ENCODE measurements at regions not wholly inside any gene's neighbourhood (a gene's known extent, or its start where the extent isn't known, plus 50 kb on each side); places are given as distances from the start of the nearest gene placed in this dataset.

DNA sequence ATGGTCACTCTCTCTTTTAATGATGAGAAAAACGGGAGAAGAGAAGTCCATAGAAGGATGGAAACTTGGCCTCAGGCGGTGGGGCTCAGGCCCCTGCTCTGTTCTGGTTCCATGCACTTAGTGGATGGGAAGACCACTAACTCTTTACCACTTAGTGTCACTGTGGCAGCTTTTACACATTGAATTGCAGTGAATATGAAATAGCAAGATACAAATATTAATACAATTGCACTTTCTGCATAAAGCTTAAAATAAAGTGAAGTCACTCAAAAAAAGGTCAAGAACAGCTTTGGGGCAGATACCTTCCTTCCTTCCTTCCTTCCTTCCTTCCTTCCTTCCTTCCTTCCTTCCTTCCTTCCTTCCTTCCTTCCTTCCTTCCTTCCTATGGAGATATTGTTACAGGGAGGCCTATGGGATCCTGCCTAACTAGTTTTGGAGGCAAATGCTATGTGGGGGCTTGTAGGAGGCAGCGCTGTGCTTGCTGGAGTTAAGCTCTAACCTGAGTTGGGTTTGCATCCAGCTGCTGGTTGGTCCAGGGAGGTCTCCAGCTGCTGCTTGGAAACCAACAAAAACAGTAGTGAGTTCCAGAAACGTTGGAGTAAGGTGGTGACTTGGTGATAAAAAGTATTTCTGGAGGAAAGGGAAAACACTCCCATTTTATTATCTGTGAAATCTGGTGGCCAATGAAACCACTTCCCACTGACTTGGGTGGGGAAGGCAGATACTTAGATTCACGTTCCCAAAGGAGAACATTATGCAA, 62.3 kb upstream of the NKX2-2 start:
- DNase-seq (ENCODE audit: low read depth in 2 of 2), result no peak

DNA sequence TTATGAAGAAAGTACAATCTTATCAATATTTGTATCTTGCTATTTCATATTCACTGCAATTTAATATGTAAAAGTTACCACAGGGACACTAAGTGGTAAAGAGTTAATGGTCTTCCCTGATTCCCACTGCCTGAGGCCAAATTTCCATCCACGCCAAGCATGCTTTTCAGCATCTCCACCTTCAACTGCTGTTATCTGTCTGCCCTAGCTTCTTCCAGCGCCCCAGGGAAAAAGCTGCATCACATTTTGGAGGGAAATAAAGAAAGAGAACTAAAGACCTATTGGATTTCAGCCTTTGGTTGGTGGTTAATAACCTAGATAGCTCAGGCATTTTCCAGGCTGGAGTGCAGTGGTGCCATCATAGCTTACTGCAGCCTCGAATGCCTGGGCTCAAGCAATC, 61.3 kb upstream of the NKX2-2 start:
- DNase-seq (ENCODE audit: low read depth in 2 of 2), result no peak

- no peak for DNase-seq (ENCODE audit: low read depth in 2 of 2)
These were observed 60.6 kb upstream of the NKX2-2 start for GRCh38 chr20:21574443-21574842.

DNA sequence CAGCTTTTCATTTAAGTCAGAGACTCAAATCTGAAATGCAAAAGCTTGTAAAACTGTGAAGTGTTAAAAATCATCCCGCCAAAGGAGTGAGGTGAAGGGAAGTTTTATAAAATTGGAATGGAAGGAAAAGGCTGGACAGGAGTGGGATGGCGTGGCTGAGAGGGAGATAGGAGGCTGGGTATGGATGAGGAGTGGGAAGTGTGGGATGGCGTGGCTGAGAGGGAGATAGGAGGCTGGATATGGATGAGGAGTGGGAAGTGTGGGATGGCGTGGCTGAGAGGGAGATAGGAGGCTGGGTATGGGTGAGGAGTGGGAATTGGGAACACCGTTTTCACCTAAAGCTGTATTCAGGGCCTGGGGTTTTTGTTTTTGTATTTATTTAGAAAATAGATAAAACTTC, 59.4 kb upstream of the NKX2-2 start:
- DNase-seq (ENCODE audit: low read depth in 2 of 2), result no peak

- no peak for DNase-seq (ENCODE audit: low read depth in 2 of 2)
These were observed 58.2 kb upstream of the NKX2-2 start for GRCh38 chr20:21571841-21572690.

DNA sequence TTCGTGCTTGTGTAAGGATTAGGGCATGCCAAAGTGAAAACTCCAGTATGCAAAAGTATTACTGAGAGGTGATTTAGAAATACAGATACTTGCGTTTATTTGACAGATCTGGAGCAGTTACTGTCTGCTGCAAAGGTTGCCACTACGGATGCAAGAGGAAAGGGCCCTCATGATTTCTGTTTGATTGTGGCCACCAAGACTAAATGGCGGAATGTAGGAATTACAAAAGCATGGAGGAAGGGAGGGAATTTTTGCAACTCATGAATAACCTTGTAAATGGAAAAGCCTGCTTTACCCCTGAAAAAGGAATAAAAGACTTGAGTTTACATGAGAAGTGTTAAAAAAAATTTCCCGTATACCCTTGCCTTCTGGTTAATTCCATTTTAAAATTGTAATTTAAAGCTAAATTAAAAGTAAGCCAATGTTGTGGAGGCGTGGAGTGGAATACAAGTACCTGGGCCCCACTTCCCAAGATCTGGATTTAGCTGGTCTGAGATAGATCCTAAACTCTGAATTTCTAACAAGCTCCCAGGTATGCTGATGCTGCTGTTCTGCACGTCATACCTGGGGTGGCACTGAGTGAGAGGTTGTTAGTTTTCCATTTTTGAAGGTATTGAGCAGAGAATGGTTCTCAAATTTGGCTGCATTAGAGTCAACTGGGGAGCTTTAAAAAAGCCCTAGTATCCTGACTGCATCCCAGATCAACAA, 56.6 kb upstream of the NKX2-2 start:
- no peak for DNase-seq (ENCODE audit: low read depth in 2 of 2)

- DNase-seq (ENCODE audit: low read depth in 2 of 2), result no peak
These were observed 55.7 kb upstream of the NKX2-2 start for GRCh38 chr20:21569586-21569985.

- no peak for DNase-seq (ENCODE audit: low read depth in 2 of 2)
These were observed 50.4 kb upstream of the NKX2-2 start for GRCh38 chr20:21564127-21564773.

Data from stimulated activated CD4-positive, alpha-beta T cell treated with anti-CD3 and anti-CD28 coated beads, Interleukin-4, amount 100 ng/mL, for 48 hours (primary cell).